HAP-1 (cell line): ENCODE measurements at regions not wholly inside any gene's neighbourhood (a gene's known extent, or its start where the extent isn't known, plus 50 kb on each side); places are given as distances from the start of the nearest gene placed in this dataset.

Source experiments
- DNase-seq, 2 experiments: peaks; one replicate each; pipeline ENCODE4 v3.0.0-alpha.2; 2016 to 2020; ENCODE audit warnings: low spot score in 2 of 2
- H3K27me3 ChIP-seq: fragments of 250-450 bp; sonication (Bioruptor Pico); 2 replicates; pipeline ENCODE4 v1.5.1; 2020; ENCODE audit warnings: low read depth, mild to moderate bottlenecking, moderate library complexity
- H3K36me3 ChIP-seq: fragments of 250-450 bp; sonication (Bioruptor Pico); replicated peaks from 2 replicates; pipeline ENCODE4 v1.5.1; 2020; ENCODE audit warnings: mild to moderate bottlenecking
- H3K4me1 ChIP-seq: fragments of 250-450 bp; sonication (Bioruptor Pico); 2 replicates; pipeline ENCODE4 v1.5.1; 2020; ENCODE audit warnings: mild to moderate bottlenecking
- H3K4me3 ChIP-seq: fragments of 250-450 bp; sonication (Bioruptor Pico); 2 replicates; pipeline ENCODE4 v1.5.1; 2020; ENCODE audit warnings: mild to moderate bottlenecking, moderate library complexity
- H3K9me3 ChIP-seq: fragments of 250-450 bp; sonication (Bioruptor Pico); 2 replicates; pipeline ENCODE4 v1.5.1; 2020; ENCODE audit warnings: mild to moderate bottlenecking, moderate library complexity
- in situ Hi-C: fragments of 300-500 bp; cut with MboI; formaldehyde crosslinking; loops from 3 replicates; pipeline ENCODE4 v1.14.3; 2020; ENCODE audit warnings: low sequenced_read_pairs, inconsistent platforms, mixed read lengths

DNA sequence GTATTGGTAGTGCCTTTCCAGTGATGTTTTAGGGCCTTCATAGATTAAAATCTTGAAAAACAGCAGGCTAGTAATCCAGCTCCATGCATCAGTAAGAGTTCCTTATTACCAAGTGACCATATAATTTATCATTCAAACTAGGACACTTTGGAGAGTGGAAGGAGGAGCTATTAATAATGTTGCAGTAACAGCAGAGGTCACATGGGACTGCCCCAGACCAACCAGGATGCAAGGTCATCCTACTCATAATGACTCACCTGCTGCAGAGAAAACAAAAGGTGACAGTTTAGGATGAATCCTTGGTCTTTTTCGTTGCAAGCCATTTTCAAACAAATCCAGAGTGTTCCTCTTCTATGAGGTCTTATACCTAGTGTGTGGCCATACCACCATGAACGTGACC is 187.4 kb downstream of the NUF2 start:
- no peaks in the 10 kb centered on the region for H3K36me3 ChIP-seq

DNA sequence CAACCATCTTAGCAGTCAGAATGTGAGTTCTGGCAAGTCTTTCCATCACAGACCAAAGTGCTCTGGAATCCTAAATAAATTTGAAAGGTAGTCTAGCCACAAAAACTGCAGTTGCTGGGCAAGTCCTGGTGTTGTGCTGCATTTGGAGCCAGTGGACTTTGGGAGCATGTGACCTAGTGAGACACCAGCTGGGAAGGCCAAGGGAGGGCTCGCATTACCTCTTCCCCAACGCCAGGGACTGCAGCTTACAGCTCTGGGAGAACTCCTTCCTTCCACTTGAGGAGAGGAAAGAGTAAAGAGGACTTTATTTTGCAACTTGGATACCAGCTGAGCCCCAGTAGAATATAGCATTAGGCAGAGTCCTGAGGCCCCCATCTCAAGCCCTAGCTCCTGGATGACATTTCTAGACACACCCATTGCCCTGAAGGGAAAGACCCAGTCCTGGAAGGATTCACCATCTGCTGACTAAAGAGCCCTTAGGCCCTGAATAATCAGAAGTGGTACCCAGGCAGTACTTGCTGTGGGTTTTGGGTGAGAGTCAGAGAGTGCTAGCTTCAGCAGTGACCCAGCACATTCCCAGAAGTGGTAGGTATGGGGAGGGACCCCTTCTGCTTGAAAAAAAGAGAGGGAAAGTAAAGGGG is 190.7 kb downstream of the NUF2 start:
- H3K9me3 ChIP-seq, result no peaks in the 10 kb centered on the region
- no peak overlapping the region for H3K4me3 ChIP-seq
- H3K4me1 ChIP-seq, result no peaks in the 10 kb centered on the region
- no peaks in the 10 kb centered on the region for H3K27me3 ChIP-seq
- no peak for DNase-seq
- no peaks in the 10 kb centered on the region for H3K36me3 ChIP-seq
- in situ Hi-C loops, result no loop called here

More for the DNA sequence above, 187.4 kb downstream of the NUF2 start:
- DNase-seq, result no peak
- Histone ChIP-seq H3K4me3 (no peak overlapping the region), H3K4me1 (no peaks in the 10 kb centered on the region), H3K27me3 (no peaks in the 10 kb centered on the region), H3K9me3 (no peaks in the 10 kb centered on the region)
- in situ Hi-C loops, result no loop called here

DNA sequence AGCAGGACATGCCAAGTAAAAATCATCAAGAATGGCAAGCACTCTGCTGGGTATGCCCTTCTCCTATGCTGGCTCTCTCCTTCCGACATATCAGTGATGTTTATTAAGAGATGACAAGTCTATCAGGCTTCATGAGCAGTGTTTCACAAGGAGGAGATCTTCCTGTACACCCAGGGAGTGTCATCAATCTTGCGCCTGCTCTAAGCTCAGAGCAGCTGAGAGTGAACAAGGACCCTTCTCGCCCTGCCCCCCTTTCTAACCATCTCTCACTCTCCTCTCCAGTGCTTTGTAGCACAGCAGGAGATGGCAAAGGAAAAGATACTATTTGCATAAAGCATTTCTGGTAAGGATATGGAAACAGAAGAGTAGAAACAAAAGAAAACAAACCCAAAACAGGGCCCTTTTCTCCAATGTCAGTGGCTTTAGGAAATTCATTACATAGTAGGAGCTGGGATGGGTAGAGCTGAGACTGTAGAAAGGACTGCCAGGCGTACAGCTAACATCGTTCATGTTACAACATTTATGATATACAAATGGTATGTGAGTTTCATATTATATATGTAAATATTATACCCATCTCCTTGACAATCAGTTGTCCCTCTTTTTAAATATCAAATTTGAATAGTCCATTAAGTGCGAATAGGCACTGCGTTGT is 201.7 kb downstream of the NUF2 start:
- Histone ChIP-seq H3K27me3 (no peaks in the 10 kb centered on the region), H3K4me1 (no peaks in the 10 kb centered on the region), H3K36me3 (no peaks in the 10 kb centered on the region), H3K9me3 (no peaks in the 10 kb centered on the region), H3K4me3 (no peak overlapping the region)
- DNase-seq, result no peak
- in situ Hi-C loops, result no loop called here

DNA sequence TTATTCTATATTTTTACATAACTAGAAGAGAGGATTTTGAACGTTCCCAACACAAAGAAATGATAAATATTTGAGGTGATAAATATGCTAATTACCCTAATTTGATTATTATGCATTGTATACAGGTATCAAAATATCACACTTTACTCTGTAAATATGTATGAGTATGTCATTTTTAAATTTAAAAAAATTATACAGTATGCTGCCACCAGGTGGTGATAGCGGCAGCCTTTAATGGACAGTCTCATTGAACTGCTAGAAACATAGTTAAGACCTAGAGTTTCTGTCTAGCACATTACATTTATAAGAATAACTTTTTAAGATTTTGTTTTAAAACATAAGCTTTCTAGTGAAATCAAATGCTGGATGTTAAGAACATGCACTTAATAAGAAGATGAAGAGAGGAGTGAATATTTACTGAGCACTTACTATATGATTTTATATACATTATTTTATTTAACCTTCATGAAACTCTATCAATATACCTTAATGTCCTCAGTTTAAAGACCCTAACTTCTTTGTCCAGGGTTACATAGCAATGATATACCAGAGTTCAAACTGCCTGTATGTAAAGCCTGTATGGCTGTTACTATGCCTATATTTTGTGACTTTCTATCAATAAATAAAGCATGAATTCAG is 207.1 kb downstream of the NUF2 start:
- peak; percentile 19 to 46 for DNase-seq
- Histone ChIP-seq H3K4me1 (no peaks in the 10 kb centered on the region), H3K36me3 (no peaks in the 10 kb centered on the region), H3K9me3 (no peaks in the 10 kb centered on the region), H3K27me3 (no peaks in the 10 kb centered on the region), H3K4me3 (no peak overlapping the region)
- in situ Hi-C loops, result loop anchor here (25.0 kb wide), 3 partner anchors 117 to 1533 kb away; no protein-coding TSS in a partner anchor

DNA sequence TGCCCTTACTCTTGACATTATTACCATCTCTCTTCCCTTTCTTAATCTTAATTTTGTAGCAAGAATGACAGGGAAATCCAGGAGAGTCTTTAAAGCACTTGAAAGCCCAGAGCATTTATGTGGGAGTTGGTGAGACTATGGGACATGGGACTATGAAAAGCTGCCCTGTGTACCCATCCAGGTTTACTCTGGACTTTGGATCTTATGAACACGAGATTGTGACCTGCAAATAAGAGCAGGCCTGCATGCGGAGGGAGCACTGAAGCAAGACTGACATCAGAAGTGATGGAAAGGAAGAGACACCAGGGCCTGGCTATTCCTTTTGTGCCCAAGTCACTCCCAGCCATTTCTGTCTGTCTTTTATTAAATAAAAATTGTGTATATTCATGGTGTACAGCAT is 209.6 kb downstream of the NUF2 start:
- Histone ChIP-seq H3K4me1 (no peaks in the 10 kb centered on the region), H3K4me3 (no peak overlapping the region), H3K9me3 (no peaks in the 10 kb centered on the region), H3K27me3 (no peaks in the 10 kb centered on the region), H3K36me3 (no peaks in the 10 kb centered on the region)
- DNase-seq, result no peak
- in situ Hi-C loops, result loop anchor here (25.0 kb wide), 3 partner anchors 119 to 1531 kb away; no protein-coding TSS in a partner anchor

DNA sequence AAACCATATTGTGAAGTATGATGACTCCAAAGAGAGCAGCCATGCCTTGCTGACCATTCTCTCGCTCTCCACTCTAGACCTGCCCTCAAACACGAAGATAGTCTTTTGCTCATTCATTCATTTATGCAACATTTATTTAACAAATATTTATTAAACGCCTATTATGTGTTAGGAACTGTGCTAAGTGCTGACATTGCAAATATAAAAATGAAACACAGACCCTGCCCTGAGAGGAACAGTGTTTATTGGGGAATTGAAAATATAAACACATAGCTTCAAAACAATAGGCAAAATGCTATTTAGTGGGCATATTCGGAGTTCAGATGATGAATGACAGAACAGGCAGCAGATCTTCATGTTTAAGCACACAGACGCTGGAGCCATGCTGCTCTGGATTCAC is 213.6 kb downstream of the NUF2 start:
- no peak for DNase-seq
- Histone ChIP-seq H3K27me3 (0 out of 2 replicates have a peak, but pooled peaks cover 2% of the 10 kb centered on the region), H3K4me1 (0 out of 2 replicates have a peak, but pooled peaks cover 6% of the 10 kb centered on the region), H3K9me3 (no peaks in the 10 kb centered on the region), H3K36me3 (no peaks in the 10 kb centered on the region), H3K4me3 (no peak overlapping the region)
- in situ Hi-C loops, result loop anchor here (25.0 kb wide), 3 partner anchors 123 to 1527 kb away; no protein-coding TSS in a partner anchor

DNA sequence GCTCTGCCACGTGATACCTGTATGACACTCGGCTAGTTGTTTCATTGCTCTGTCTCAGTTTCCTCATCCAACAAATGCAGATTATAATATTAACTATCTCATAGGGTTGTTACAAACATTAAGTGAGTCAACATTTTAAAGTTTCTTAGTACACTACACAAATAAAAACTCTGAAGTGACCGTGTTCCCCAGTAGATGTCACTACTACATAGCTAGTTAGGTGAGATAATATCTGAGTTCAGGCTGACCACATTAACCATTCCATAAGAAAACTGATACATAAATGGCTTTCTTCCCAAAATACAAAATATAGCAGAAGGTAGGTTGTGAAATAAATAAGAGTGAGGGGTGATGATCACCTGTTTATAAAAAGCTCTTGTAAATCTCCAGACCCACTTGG is 214.1 kb downstream of the NUF2 start:
- Histone ChIP-seq H3K27me3 (0 out of 2 replicates have a peak, but pooled peaks cover 2% of the 10 kb centered on the region), H3K4me3 (no peak overlapping the region), H3K4me1 (0 out of 2 replicates have a peak, but pooled peaks cover 6% of the 10 kb centered on the region), H3K36me3 (no peaks in the 10 kb centered on the region), H3K9me3 (no peaks in the 10 kb centered on the region)
- in situ Hi-C loops, result loop anchor here (25.0 kb wide), 3 partner anchors 124 to 1526 kb away; no protein-coding TSS in a partner anchor
- peak in 1 of 2 experiments; percentile 17 for DNase-seq

DNA sequence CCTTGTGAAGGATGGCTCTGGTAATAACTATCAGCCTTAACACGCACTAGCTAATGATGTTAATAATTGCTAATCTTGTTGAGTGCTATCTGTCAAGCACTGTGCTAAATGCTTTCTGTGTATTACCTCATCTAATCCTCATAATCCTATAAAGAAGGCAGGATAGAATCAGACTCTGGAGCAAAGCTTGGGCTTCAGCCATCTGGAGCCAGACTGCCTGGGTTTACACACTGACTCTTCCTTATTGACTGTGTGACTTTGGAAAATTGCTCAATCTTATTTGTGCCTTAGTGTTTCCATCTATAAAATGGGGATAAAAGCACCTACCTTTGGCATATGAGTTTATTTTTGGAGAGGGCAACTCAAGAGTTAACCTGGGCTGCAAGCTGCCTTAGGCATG is 216.1 kb downstream of the NUF2 start:
- Histone ChIP-seq H3K27me3 (0 out of 2 replicates have a peak, but pooled peaks cover 2% of the 10 kb centered on the region), H3K4me1 (0 out of 2 replicates have a peak, but pooled peaks cover 6% of the 10 kb centered on the region), H3K4me3 (no peak overlapping the region), H3K36me3 (no peaks in the 10 kb centered on the region), H3K9me3 (no peaks in the 10 kb centered on the region)
- DNase-seq, result no peak
- in situ Hi-C loops, result loop anchor here (25.0 kb wide), 3 partner anchors 126 to 1524 kb away; no protein-coding TSS in a partner anchor

DNA sequence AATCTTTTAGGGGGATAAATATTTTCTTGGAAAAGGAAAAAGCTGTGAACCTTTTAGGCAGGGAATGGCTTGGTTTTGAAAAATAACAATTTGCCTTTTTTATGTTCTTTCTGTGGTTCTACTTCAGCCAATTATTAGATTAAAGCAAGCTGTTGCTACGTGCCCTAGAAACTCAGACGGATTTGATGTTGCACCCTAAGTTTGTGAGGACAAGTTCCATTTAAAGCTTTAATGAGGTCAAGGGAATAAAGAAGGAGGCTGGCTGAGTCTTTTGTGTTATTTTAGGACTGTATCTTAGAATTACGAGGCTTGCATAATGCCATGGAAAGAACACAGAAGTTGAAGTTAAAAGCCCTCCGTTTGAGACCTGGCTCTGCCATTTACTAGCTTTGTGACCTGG is 216.9 kb downstream of the NUF2 start:
- 0 out of 2 replicates have a peak, but pooled peaks cover 2% of the 10 kb centered on the region for H3K27me3 ChIP-seq
- 0 out of 2 replicates have a peak, but pooled peaks cover 6% of the 10 kb centered on the region for H3K4me1 ChIP-seq
- in situ Hi-C loops, result loop anchor here (25.0 kb wide), 3 partner anchors 126 to 1524 kb away; no protein-coding TSS in a partner anchor
- no peak overlapping the region for H3K4me3 ChIP-seq
- peak in 1 of 2 experiments; percentile 5 for DNase-seq
- no peaks in the 10 kb centered on the region for H3K36me3 ChIP-seq
- H3K9me3 ChIP-seq, result no peaks in the 10 kb centered on the region

DNA sequence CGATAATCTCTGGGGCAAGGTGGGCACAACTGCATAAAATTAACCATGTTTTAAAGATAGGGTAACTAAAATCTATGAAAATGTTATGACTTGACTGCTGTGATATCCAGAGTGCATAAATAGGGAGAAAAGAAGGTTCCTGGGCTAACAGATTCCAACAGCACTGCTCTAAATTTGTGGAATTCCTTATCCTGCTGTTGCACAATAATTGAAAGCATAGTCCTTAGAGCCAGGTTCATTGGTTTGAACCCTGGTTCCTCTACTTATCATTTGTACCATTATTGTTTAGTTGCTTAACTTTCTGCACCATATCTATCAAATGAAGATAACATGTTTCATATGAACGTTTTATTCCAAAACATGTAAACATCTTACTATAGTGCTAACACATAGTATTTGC is 219.0 kb downstream of the NUF2 start:
- no peaks in the 10 kb centered on the region for H3K36me3 ChIP-seq
- H3K9me3 ChIP-seq, result no peaks in the 10 kb centered on the region
- no peak overlapping the region for H3K4me3 ChIP-seq
- 0 out of 2 replicates have a peak, but pooled peaks cover 6% of the 10 kb centered on the region for H3K4me1 ChIP-seq
- DNase-seq, result no peak
- in situ Hi-C loops, result loop anchor here (25.0 kb wide), 3 partner anchors 128 to 1522 kb away; no protein-coding TSS in a partner anchor
- H3K27me3 ChIP-seq, result 0 out of 2 replicates have a peak, but pooled peaks cover 2% of the 10 kb centered on the region

DNA sequence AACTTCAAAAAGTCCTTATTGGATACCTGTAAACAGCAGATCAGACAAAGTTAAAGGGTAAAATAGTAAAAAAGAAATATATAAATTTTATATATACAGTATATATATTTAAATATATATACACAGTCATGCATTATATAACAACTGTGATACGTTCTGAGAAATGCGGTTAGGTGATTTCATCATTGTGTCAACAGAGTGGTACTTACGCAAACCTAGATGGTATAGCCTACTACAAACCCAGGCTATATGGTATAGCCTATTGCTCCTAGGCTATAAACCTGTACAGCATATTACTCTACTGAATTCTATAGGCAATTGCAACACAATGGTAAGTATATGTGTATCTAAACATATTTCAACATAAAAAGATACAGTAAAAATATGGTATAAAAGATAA is 222.7 kb downstream of the NUF2 start:
- in situ Hi-C loops, result loop anchor here (25.0 kb wide), 3 partner anchors 132 to 1518 kb away; no protein-coding TSS in a partner anchor
- no peaks in the 10 kb centered on the region for H3K4me1 ChIP-seq
- H3K36me3 ChIP-seq, result no peaks in the 10 kb centered on the region
- no peaks in the 10 kb centered on the region for H3K27me3 ChIP-seq
- DNase-seq, result no peak
- H3K4me3 ChIP-seq, result no peak overlapping the region
- no peaks in the 10 kb centered on the region for H3K9me3 ChIP-seq

DNA sequence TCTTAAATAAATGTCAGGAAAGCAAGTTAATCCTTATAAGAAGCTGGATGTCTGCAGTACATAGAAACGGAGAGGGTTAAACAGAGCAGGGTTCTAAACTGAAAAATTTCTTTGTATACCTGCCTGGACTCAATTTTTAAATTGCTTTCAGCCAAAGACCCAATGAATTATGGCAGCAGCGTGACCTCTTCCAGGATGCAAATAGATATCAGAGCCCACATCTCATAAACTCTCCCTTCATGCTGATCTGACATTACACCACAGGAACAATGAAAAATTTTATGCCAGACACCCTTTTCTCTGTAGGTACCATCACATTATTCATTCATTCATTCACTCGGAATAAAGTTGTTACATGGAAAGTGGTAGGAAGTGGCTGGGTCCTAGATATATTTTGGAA is 236.4 kb downstream of the NUF2 start:
- Histone ChIP-seq H3K36me3 (no peaks in the 10 kb centered on the region), H3K4me3 (no peak overlapping the region), H3K4me1 (peaks cover 7% of the 10 kb centered on the region), H3K27me3 (no peaks in the 10 kb centered on the region), H3K9me3 (no peaks in the 10 kb centered on the region)
- no peak for DNase-seq
- in situ Hi-C loops, result no loop called here

DNA sequence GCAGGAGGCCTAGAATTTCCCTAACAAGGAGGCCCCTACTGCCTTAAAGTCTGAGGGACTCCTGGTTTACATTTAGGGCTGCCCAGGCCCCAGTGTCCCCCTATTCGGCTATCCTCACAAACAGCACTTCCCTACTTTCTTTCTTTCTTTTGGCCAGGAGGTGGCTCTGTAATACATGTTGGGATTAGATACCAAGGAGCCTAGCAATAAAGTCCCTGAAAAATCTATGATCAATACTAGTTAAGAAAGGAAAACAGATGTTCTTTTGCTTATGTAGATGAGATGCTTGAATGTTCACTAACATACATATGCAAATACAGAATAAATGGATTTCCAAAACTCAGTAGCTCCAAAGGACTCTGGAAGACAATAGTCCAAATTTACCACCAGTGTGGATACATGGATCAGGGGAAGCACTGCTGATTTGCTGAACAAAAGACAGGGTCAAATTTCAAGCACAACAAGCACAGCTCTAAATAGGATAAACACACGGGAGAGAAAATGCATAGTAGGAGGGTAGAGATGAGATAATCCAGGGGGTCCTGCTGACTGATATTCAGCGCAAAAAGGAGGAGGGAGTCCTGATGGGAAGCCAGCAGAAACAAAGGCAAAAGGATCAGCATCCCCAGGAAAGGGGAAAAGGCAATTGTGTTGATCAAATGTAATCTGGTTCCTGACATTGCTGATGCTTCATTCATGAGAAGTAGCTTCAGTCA is 240.0 kb downstream of the NUF2 start:
- peak; percentile 30 to 75 for DNase-seq
- in situ Hi-C loops, result no loop called here

More for the DNA sequence above, 240.0 kb downstream of the NUF2 start:
- H3K9me3 ChIP-seq, result no peaks in the 10 kb centered on the region
- H3K4me3 ChIP-seq, result no peak overlapping the region
- no peaks in the 10 kb centered on the region for H3K27me3 ChIP-seq
- H3K4me1 ChIP-seq, result peaks cover 16% of the 10 kb centered on the region
- H3K36me3 ChIP-seq, result no peaks in the 10 kb centered on the region
